ENCODE measurements at regions not wholly inside any gene's neighbourhood (a gene's known extent, or its start where the extent isn't known, plus 50 kb on each side); places are given as distances from the start of the nearest gene placed in this dataset.

GRCh38 chr6:55017555-55018300 is 156.6 kb upstream of the HCRTR2 start:
- Histone ChIP-seq H3K27ac (ENCODE audit: low read depth, low read length) (no peak overlapping the region), H4K20me1 (ENCODE audit: insufficient read depth) (no peaks in the 10 kb centered on the region), H3K9me3 (ENCODE audit: control insufficient read depth in 1 of 2, insufficient read depth in 1 of 2, low read depth in 1 of 2, low read length in 2 of 2) (no peaks in the 10 kb centered on the region), H3K4me3 (replicated peaks in 1 of 2; ENCODE audit: low read depth in 1 of 2, low read length in 2 of 2) (no peak overlapping the region), H3K9ac (ENCODE audit: low read length) (no peak overlapping the region), H3K27me3 (ENCODE audit: insufficient read depth, low read length) (no peaks in the 10 kb centered on the region), H2AFZ (ENCODE audit: low read depth, low read length, poor library complexity, severe bottlenecking) (no peak overlapping the region), H3K9me2 (ENCODE audit: insufficient read depth) (no peaks in the 10 kb centered on the region), H3K79me2 (ENCODE audit: insufficient read depth, low read length) (no peaks in the 10 kb centered on the region), H3K4me1 (ENCODE audit: control insufficient read depth in 1 of 2, insufficient read depth in 2 of 2, low read length in 2 of 2) (peaks cover 0 to 7% of the 10 kb centered on the region in 2 experiments; a peak in 2 of 4 replicates), H3K4me2 (ENCODE audit: low read length) (no peak overlapping the region), H3K36me3 (ENCODE audit: control insufficient read depth in 1 of 2, insufficient read depth in 2 of 2, low read length in 2 of 2) (no peaks in the 10 kb centered on the region)
- ATAC-seq (no peak), DNase-seq (ENCODE audit: low read depth, low spot score) (no peak)
- ChIA-PET CTCF (no interaction called here), POLR2A (interaction anchor here (0.6 kb wide), 1 partner anchor 134 kb away, joined by 3 read pairs; no protein-coding TSS in a partner anchor), RAD21 (ENCODE audit: low non-redundant PET in 1 of 2, low total read pairs in 2 of 2, uncharacterized antibody in 2 of 2, unreplicated experiment in 2 of 2) (no interaction called here)
- no peak for TF ChIP-seq TCF7L2 (IDR thresholded peaks at IDR 0.05; ENCODE audit: borderline replicate concordance, extremely low read depth, insufficient read depth, insufficient read length)
- no peak for TF ChIP-seq YY1 (IDR thresholded peaks at IDR 0.05; ENCODE audit: extremely low read depth, insufficient replicate concordance, low read depth, low read length)
- TF ChIP-seq SRF (IDR thresholded peaks at IDR 0.05; ENCODE audit: low read depth): no peak
- TF ChIP-seq ELF1 (IDR thresholded peaks at IDR 0.05; ENCODE audit: borderline replicate concordance, low read depth): no peak
- TF ChIP-seq ZNF274 (IDR thresholded peaks at IDR 0.05; ENCODE audit: low read depth, low read length): no peak
- no peak for TF ChIP-seq JUND (IDR thresholded peaks at IDR 0.05)
- TF ChIP-seq REST (IDR thresholded peaks at IDR 0.05; ENCODE audit: low read depth): no peak
- no peak for TF ChIP-seq POLR2AphosphoS5 (IDR thresholded peaks at IDR 0.05; ENCODE audit: low read depth, low read length)
- TF ChIP-seq ZBTB33 (IDR thresholded peaks at IDR 0.05; ENCODE audit: extremely low read depth, insufficient replicate concordance, low read length): no peak
- no peak for TF ChIP-seq CTCF (IDR thresholded peaks at IDR 0.05 in 2 of 3, conservative IDR thresholded peaks at IDR 0.05 in 1 of 3; ENCODE audit: borderline replicate concordance in 1 of 3, insufficient read depth in 1 of 3, low read depth in 2 of 3, low read length in 2 of 3)
- no peak for TF ChIP-seq ATF3 (IDR thresholded peaks at IDR 0.05)
- no peak for TF ChIP-seq EZH2phosphoT487 (IDR thresholded peaks at IDR 0.05; ENCODE audit: borderline replicate concordance)
- TF ChIP-seq SP1 (IDR thresholded peaks at IDR 0.05; ENCODE audit: low read depth): no peak
- TF ChIP-seq POLR2A (IDR thresholded peaks at IDR 0.05; ENCODE audit: borderline replicate concordance, extremely low read depth, insufficient read depth, insufficient read length): no peak
- no peak for TF ChIP-seq EZH2 (IDR thresholded peaks at IDR 0.05)
- no peak for TF ChIP-seq ZFX (IDR thresholded peaks at IDR 0.05)
- TF ChIP-seq SIN3A (IDR thresholded peaks at IDR 0.05; ENCODE audit: low read depth): no peak
- TF ChIP-seq RAD21 (IDR thresholded peaks at IDR 0.05; ENCODE audit: low read depth): no peak
- TF ChIP-seq CEBPB (IDR thresholded peaks at IDR 0.05; ENCODE audit: low read depth): no peak
- BruUV-seq (replicated peaks): no TSS peak
- intact Hi-C loops (cut with micrococcal nuclease): no loop called here

All from HCT116 (cell line).